H9 (cell line): ENCODE measurements at regions not wholly inside any gene's neighbourhood (a gene's known extent, or its start where the extent isn't known, plus 50 kb on each side); places are given as distances from the start of the nearest gene placed in this dataset.
A peak's percentile ranks its signal among the peaks of the same experiment; 100 is the strongest.

Source experiments
- DNase-seq: peaks from one replicate; pipeline ENCODE4 v3.0.0-alpha.2; 2017
- H2AFZ ChIP-seq: one replicate; pipeline ENCODE4 v1.6.1; 2013; ENCODE audit warnings: mild to moderate bottlenecking, low read length, control low read depth, moderate library complexity
- H2AK5ac ChIP-seq: 2 replicates; pipeline ENCODE4 v1.6.1; 2013; ENCODE audit warnings: low read length, control low read depth, mixed read lengths; ENCODE audit not compliant: insufficient read length
- H2BK120ac ChIP-seq: one replicate; pipeline ENCODE4 v1.6.1; 2013; ENCODE audit warnings: low read depth, mild to moderate bottlenecking, low read length, control low read depth, inconsistent platforms; ENCODE audit not compliant: poor library complexity, severe bottlenecking
- H2BK12ac ChIP-seq: 2 replicates; pipeline ENCODE4 v1.6.1; 2013; ENCODE audit warnings: low read length, control low read depth, mixed read lengths, low read depth; ENCODE audit not compliant: insufficient read length
- H2BK15ac ChIP-seq: 2 replicates; pipeline ENCODE4 v1.6.1; 2013; ENCODE audit warnings: low read depth, low read length, control low read depth
- H2BK20ac ChIP-seq: one replicate; pipeline ENCODE4 v1.6.1; 2013; ENCODE audit warnings: low read depth, mild to moderate bottlenecking, low read length, control low read depth, inconsistent platforms; ENCODE audit not compliant: poor library complexity, severe bottlenecking
- H2BK5ac ChIP-seq: 2 replicates; pipeline ENCODE4 v1.6.1; 2013; ENCODE audit warnings: low read length, control low read depth, mixed read lengths; ENCODE audit not compliant: insufficient read length
- H3K14ac ChIP-seq: 2 replicates; pipeline ENCODE4 v1.6.1; 2013; ENCODE audit warnings: low read length, control low read depth; ENCODE audit not compliant: insufficient read depth
- H3K18ac ChIP-seq: 2 replicates; pipeline ENCODE4 v1.6.1; 2013; ENCODE audit warnings: low read depth, mild to moderate bottlenecking, mixed read lengths, low read length, control low read depth; ENCODE audit not compliant: insufficient read length
- H3K23ac ChIP-seq: 2 replicates; pipeline ENCODE4 v1.6.1; 2013; ENCODE audit warnings: low read length, control low read depth, mixed read lengths, low read depth; ENCODE audit not compliant: insufficient read length
- H3K23me2 ChIP-seq: 2 replicates; pipeline ENCODE4 v1.6.1; 2013; ENCODE audit warnings: low read depth, mild to moderate bottlenecking, mixed read lengths, low read length, control low read depth; ENCODE audit not compliant: insufficient read length, poor library complexity, severe bottlenecking
- H3K27ac ChIP-seq: 2 replicates; pipeline ENCODE4 v1.5.1; 2013; ENCODE audit warnings: low read length, control low read depth, mixed read lengths, low read depth; ENCODE audit not compliant: insufficient read length
- H3K27me3 ChIP-seq: 2 replicates; pipeline ENCODE4 v1.6.1; 2013; ENCODE audit warnings: low read length, control low read depth, inconsistent platforms; ENCODE audit not compliant: insufficient read depth
- H3K4ac ChIP-seq: 2 replicates; pipeline ENCODE4 v1.6.1; 2013; ENCODE audit warnings: low read depth, mild to moderate bottlenecking, control low read depth, inconsistent platforms, low read length, moderate library complexity
- H3K4me1 ChIP-seq: 2 replicates; pipeline ENCODE4 v1.6.1; 2013; ENCODE audit warnings: low read length, control low read depth, inconsistent platforms; ENCODE audit not compliant: insufficient read depth
- H3K4me2 ChIP-seq: 2 replicates; pipeline ENCODE4 v1.6.1; 2013; ENCODE audit warnings: low read length, control low read depth, mixed read lengths; ENCODE audit not compliant: insufficient read length, insufficient read depth
- H3K56ac ChIP-seq: 2 replicates; pipeline ENCODE4 v1.6.1; 2013; ENCODE audit warnings: low read depth, mild to moderate bottlenecking, mixed read lengths, low read length, control low read depth; ENCODE audit not compliant: insufficient read length
- H3K79me1 ChIP-seq: 2 replicates; pipeline ENCODE4 v1.6.1; 2013; ENCODE audit warnings: low read depth, mild to moderate bottlenecking, moderate library complexity, low read length, control low read depth, inconsistent platforms; ENCODE audit not compliant: insufficient read depth, poor library complexity, severe bottlenecking
- H3K79me2 ChIP-seq: 2 replicates; pipeline ENCODE4 v1.6.1; 2013; ENCODE audit warnings: low read length, control low read depth, inconsistent platforms; ENCODE audit not compliant: insufficient read depth
- H3K9ac ChIP-seq: 2 replicates; pipeline ENCODE4 v1.6.1; 2013; ENCODE audit warnings: low read length, control low read depth, mixed read lengths; ENCODE audit not compliant: insufficient read length; ENCODE audit errors: extremely low read depth
- H3K9me3 ChIP-seq: one replicate; pipeline ENCODE4 v1.6.1; 2013; ENCODE audit warnings: low read depth, low read length, inconsistent platforms; ENCODE audit not compliant: control insufficient read depth
- H3T11ph ChIP-seq: one replicate; pipeline ENCODE4 v1.6.1; 2013; ENCODE audit warnings: mild to moderate bottlenecking, low read length, control low read depth, inconsistent platforms
- H4K20me1 ChIP-seq: one replicate; pipeline ENCODE4 v1.6.1; 2013; ENCODE audit not compliant: control insufficient read depth, insufficient read length, insufficient read depth
- H4K5ac ChIP-seq: 2 replicates; pipeline ENCODE4 v1.6.1; 2013; ENCODE audit warnings: low read depth, mild to moderate bottlenecking, mixed read lengths, low read length, control low read depth; ENCODE audit not compliant: insufficient read length
- H4K8ac ChIP-seq: replicated peaks from 2 replicates; pipeline ENCODE4 v1.6.1; 2013; ENCODE audit warnings: low read length, control low read depth, mixed read lengths, low read depth; ENCODE audit not compliant: insufficient read length
- H4K91ac ChIP-seq: 2 replicates; pipeline ENCODE4 v1.6.1; 2013; ENCODE audit warnings: low read depth, mild to moderate bottlenecking, moderate library complexity, mixed read lengths, low read length, control low read depth; ENCODE audit not compliant: insufficient read length
- H3K27ac Mint-ChIP-seq, 3 experiments: 2 replicates in 2 of 3; 3 replicates in 1 of 3; pipeline ENCODE4 v1.8.0; 2020 to 2021; ENCODE audit warnings: mixed read lengths in 3 of 3, mild to moderate bottlenecking in 1 of 3, moderate library complexity in 1 of 3
- H3K27me3 Mint-ChIP-seq: 2 replicates; pipeline ENCODE4 v1.8.0; 2021; ENCODE audit warnings: low read depth, mild to moderate bottlenecking, moderate library complexity, mixed read lengths
- H3K36me3 Mint-ChIP-seq, 3 experiments: 2 replicates in 2 of 3; 3 replicates in 1 of 3; pipeline ENCODE4 v1.8.0; 2020 to 2021; ENCODE audit warnings: low read depth in 3 of 3, mixed read lengths in 3 of 3; ENCODE audit not compliant: insufficient read depth in 1 of 3
- H3K4me1 Mint-ChIP-seq, 2 experiments: 2 replicates each; pipeline ENCODE4 v1.8.0; 2020; ENCODE audit warnings: mixed read lengths in 2 of 2
- H3K4me3 Mint-ChIP-seq, 2 experiments: 2 replicates in 1 of 2; 3 replicates in 1 of 2; pipeline ENCODE4 v1.8.0; 2020 to 2021; ENCODE audit warnings: mild to moderate bottlenecking in 2 of 2, mixed read lengths in 2 of 2, moderate library complexity in 1 of 2
- H3K9me3 Mint-ChIP-seq, 2 experiments: 2 replicates in 1 of 2; 3 replicates in 1 of 2; pipeline ENCODE4 v1.8.0; 2020; ENCODE audit warnings: mild to moderate bottlenecking in 2 of 2, mixed read lengths in 2 of 2, moderate library complexity in 1 of 2
- WGBS: extraction: QIAGEN DNeasy Blood & Tissue Kit; methylation state at CpG from one replicate; pipeline ENCODE4 v1.1.7; 2013; ENCODE audit warnings: missing lambda C conversion rate, low lambda C conversion rate, mixed read lengths; ENCODE audit not compliant: insufficient read length; ENCODE audit errors: extremely low coverage; 5-methylcytosine and 5-hydroxymethylcytosine counted together
- TF ChIP-seq, protein P1 (sequence below): fragments of 200-600 bp; sonication (generic); conservative IDR thresholded peaks from 3 replicates; pipeline ENCODE4 v1.8.0; 2021; ENCODE audit warnings: antibody characterized with exemption, mild to moderate bottlenecking

DNA sequence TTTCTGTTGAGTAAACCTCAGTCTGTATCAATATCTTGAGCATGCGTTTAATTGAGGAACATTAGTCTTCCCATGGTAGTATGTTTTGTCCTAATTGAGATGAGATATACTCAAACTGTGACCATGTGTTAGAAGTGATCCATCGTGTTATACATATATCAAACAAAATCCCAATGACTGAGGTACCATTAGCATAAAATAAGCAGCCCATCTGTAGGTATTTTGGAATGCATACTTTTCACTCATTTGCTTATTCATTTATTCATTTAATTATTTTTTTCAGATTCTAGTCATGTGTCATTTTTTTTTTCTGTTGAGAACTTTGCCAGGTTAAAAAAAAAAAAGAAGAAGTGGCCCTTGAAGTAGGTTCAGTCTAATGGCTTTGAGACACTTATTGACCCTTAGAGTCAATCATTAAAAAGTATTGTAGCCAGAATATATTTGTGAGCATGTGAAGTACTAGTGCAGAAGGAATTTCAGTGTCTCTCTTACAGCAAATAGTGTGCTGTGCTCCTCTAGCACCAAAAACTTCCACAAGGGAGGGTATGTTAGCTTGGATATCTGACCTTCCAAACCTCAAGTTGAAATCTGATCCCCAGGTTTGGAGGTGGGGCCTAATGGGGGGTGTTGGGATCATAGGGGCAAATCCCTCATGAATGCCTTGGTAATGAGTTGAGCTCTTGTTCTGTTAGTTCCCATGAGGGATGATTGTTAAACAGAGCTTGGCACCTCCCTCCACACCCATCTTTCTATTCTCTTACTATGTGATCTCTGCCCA, 130.8 kb upstream of the NPY2R start:
- Histone ChIP-seq H3K9me3 (no peaks in the 10 kb centered on the region), H3K27me3 (no peaks in the 10 kb centered on the region), H3K79me1 (no peaks in the 10 kb centered on the region), H3T11ph (no peak overlapping the region), H4K8ac (no peak overlapping the region), H2BK120ac (no peak overlapping the region), H4K5ac (no peak overlapping the region), H3K27ac (no peak overlapping the region), H2AK5ac (no peak overlapping the region), H2BK20ac (no peak overlapping the region), H2BK12ac (no peak overlapping the region), H2AFZ (no peak overlapping the region), H3K18ac (no peak overlapping the region), H3K79me2 (no peaks in the 10 kb centered on the region), H2BK15ac (no peak overlapping the region), H2BK5ac (no peak overlapping the region), H4K91ac (no peak overlapping the region), H3K14ac (no peak overlapping the region), H3K56ac (no peak overlapping the region), H3K4me1 (no peaks in the 10 kb centered on the region; the same call in 1 of the 2 replicates), H3K23me2 (no peaks in the 10 kb centered on the region), H3K4ac (no peak overlapping the region), H4K20me1 (no peaks in the 10 kb centered on the region), H3K9ac (no peak overlapping the region), H3K23ac (no peak overlapping the region), H3K4me2 (no peak overlapping the region)
- peaks cover 6% of the 10 kb centered on the region in 2 experiments for H3K4me1 Mint-ChIP-seq
- peak; percentile 47 for DNase-seq
- no peak overlapping the region for H3K27ac Mint-ChIP-seq
- no peaks in the 10 kb centered on the region for H3K9me3 Mint-ChIP-seq
- TF ChIP-seq, protein P1, sequence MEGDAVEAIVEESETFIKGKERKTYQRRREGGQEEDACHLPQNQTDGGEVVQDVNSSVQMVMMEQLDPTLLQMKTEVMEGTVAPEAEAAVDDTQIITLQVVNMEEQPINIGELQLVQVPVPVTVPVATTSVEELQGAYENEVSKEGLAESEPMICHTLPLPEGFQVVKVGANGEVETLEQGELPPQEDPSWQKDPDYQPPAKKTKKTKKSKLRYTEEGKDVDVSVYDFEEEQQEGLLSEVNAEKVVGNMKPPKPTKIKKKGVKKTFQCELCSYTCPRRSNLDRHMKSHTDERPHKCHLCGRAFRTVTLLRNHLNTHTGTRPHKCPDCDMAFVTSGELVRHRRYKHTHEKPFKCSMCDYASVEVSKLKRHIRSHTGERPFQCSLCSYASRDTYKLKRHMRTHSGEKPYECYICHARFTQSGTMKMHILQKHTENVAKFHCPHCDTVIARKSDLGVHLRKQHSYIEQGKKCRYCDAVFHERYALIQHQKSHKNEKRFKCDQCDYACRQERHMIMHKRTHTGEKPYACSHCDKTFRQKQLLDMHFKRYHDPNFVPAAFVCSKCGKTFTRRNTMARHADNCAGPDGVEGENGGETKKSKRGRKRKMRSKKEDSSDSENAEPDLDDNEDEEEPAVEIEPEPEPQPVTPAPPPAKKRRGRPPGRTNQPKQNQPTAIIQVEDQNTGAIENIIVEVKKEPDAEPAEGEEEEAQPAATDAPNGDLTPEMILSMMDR: no peak
- H3K36me3 Mint-ChIP-seq: no peaks in the 10 kb centered on the region
- no peaks in the 10 kb centered on the region for H3K27me3 Mint-ChIP-seq
- WGBS: no CpG with 5 or more reads among the region's 2 CpGs
- H3K4me3 Mint-ChIP-seq: no peak overlapping the region
